HCT116 (cell line): ENCODE measurements at regions not wholly inside any gene's neighbourhood (a gene's known extent, or its start where the extent isn't known, plus 50 kb on each side); places are given as distances from the start of the nearest gene placed in this dataset.

Experiments used
- ATAC-seq: fragments of 200-7000 bp; cut with Tn5 transposase; 2 replicates; pipeline ENCODE4 v1.9.1; 2020; ENCODE audit warnings: mild to moderate bottlenecking, moderate library complexity
- BruUV-seq: library from RNA; stranded (reverse); fragments of 400-500 nt; replicated peaks from 2 replicates; lab custom pipeline; 2021; lab: Mats Ljungman, UMichigan
- CTCF ChIA-PET: fragments of 300-600 bp; sonication (Branson Sonifier 250); formaldehyde crosslinking; loops from one replicate; lab custom pipeline; 2021; ENCODE audit warnings: antibody characterized with exemption; lab: Charles Lee
- POLR2A ChIA-PET: fragments of 300-600, 350-600 bp; sonication (Branson Sonifier 250); formaldehyde crosslinking; loops from one replicate; lab custom pipeline; 2021; ENCODE audit warnings: antibody characterized with exemption; lab: Charles Lee
- RAD21 ChIA-PET, 2 experiments: fragments of 300-600 bp; sonication (Branson Sonifier 250); formaldehyde crosslinking; loops; one replicate each; lab custom pipeline; 2023; ENCODE audit warnings: low total read pairs in 2 of 2; ENCODE audit not compliant: uncharacterized antibody in 2 of 2, unreplicated experiment in 2 of 2, low non-redundant PET in 1 of 2; lab: Charles Lee
- DNase-seq: peaks from one replicate; pipeline ENCODE4 v3.0.0-alpha.2; 2010; ENCODE audit warnings: low read depth, low spot score
- H2AFZ ChIP-seq: fragments of 200-600 bp; shearing (Covaris generic), sonication (generic); 2 replicates; pipeline ENCODE4 v1.6.1; 2017; ENCODE audit warnings: low read depth, mixed run types, mixed read lengths, antibody characterized with exemption, low read length; ENCODE audit not compliant: poor library complexity, severe bottlenecking
- H3K27ac ChIP-seq: 2 replicates; pipeline ENCODE4 v1.5.1; 2012; ENCODE audit warnings: low read depth, low read length
- H3K27me3 ChIP-seq: fragments of 200-600 bp; sonication (generic); 2 replicates; pipeline ENCODE4 v1.6.1; 2016; ENCODE audit warnings: mixed run types, low read length, mixed read lengths; ENCODE audit not compliant: insufficient read depth
- H3K36me3 ChIP-seq, 2 experiments: fragments of 200-500 bp in 1 of 2; fragments of 200-600 bp in 1 of 2; sonication (Bioruptor generic) in 1 of 2; sonication (generic) in 1 of 2; 2 replicates each; pipeline versions ENCODE4 v1.5.1 to v1.6.1; 2014 to 2016; ENCODE audit warnings: low read length in 2 of 2, inconsistent platforms in 1 of 2, mixed read lengths in 1 of 2, mixed run types in 1 of 2; ENCODE audit not compliant: insufficient read depth in 2 of 2, control insufficient read depth in 1 of 2
- H3K4me1 ChIP-seq, 2 experiments: fragments of 200-600 bp in 1 of 2; sonication (generic) in 1 of 2; 2 replicates each; pipeline versions ENCODE4 v1.5.1 to v1.6.1; 2012 to 2017; ENCODE audit warnings: low read length in 2 of 2, inconsistent platforms in 1 of 2, mild to moderate bottlenecking in 1 of 2, mixed read lengths in 1 of 2, mixed run types in 1 of 2, moderate library complexity in 1 of 2; ENCODE audit not compliant: insufficient read depth in 2 of 2, control insufficient read depth in 1 of 2
- H3K4me2 ChIP-seq: fragments of 200-600 bp; sonication (generic); 2 replicates; pipeline ENCODE4 v1.6.1; 2017; ENCODE audit warnings: mixed run types, low read length, mixed read lengths
- H3K4me3 ChIP-seq, 2 experiments: fragments of 200-600 bp in 1 of 2; sonication (generic) in 1 of 2; replicated peaks in 1 of 2; 2 replicates each; pipeline ENCODE4 v1.5.1; 2011 to 2016; ENCODE audit warnings: low read length in 2 of 2, control low read depth in 1 of 2, low read depth in 1 of 2, mild to moderate bottlenecking in 1 of 2, mixed read lengths in 1 of 2, mixed run types in 1 of 2
- H3K79me2 ChIP-seq: fragments of 200-600 bp; sonication (generic); 2 replicates; pipeline ENCODE4 v1.6.1; 2017; ENCODE audit warnings: mild to moderate bottlenecking, mixed run types, low read length, moderate library complexity, mixed read lengths; ENCODE audit not compliant: insufficient read depth
- H3K9ac ChIP-seq: fragments of 200-600 bp; sonication (generic); 2 replicates; pipeline ENCODE4 v1.6.1; 2016; ENCODE audit warnings: low read length, mixed read lengths
- H3K9me2 ChIP-seq: fragments of 200-600 bp; sonication (generic), shearing (Covaris generic); 2 replicates; pipeline ENCODE4 v1.6.1; 2017; ENCODE audit warnings: mixed run types, mild to moderate bottlenecking, moderate library complexity; ENCODE audit not compliant: insufficient read depth
- H3K9me3 ChIP-seq, 2 experiments: fragments of 200-500 bp in 1 of 2; fragments of 200-600 bp in 1 of 2; sonication (Bioruptor generic) in 1 of 2; sonication (generic) in 1 of 2; 2 replicates each; pipeline ENCODE4 v1.6.1; 2014 to 2017; ENCODE audit warnings: low read length in 2 of 2, mixed read lengths in 2 of 2, inconsistent platforms in 1 of 2, low read depth in 1 of 2, mild to moderate bottlenecking in 1 of 2, mixed run types in 1 of 2, moderate library complexity in 1 of 2; ENCODE audit not compliant: control insufficient read depth in 1 of 2, insufficient read depth in 1 of 2
- H4K20me1 ChIP-seq: fragments of 200-600 bp; sonication (generic), shearing (Covaris generic); 2 replicates; pipeline ENCODE4 v1.6.1; 2017; ENCODE audit warnings: mixed run types, mild to moderate bottlenecking, moderate library complexity; ENCODE audit not compliant: insufficient read depth
- ATF3 ChIP-seq: IDR thresholded peaks from 2 replicates; pipeline ENCODE4 v1.6.1; 2012
- CBX3 ChIP-seq: IDR thresholded peaks from 2 replicates; pipeline ENCODE4 v1.6.1; 2012; ENCODE audit warnings: low read depth
- CEBPB ChIP-seq: IDR thresholded peaks from 2 replicates; pipeline ENCODE4 v1.6.1; 2012; ENCODE audit warnings: low read depth
- EGR1 ChIP-seq: IDR thresholded peaks from 2 replicates; pipeline ENCODE4 v1.6.1; 2012; ENCODE audit warnings: low read depth
- ELF1 ChIP-seq: IDR thresholded peaks from 2 replicates; pipeline ENCODE4 v1.6.1; 2012; ENCODE audit warnings: low read depth, borderline replicate concordance
- EZH2 ChIP-seq: fragments of 200-600 bp; sonication (generic); IDR thresholded peaks from 2 replicates; pipeline ENCODE4 v1.6.1; 2017; ENCODE audit warnings: antibody characterized with exemption, mixed run types
- EZH2phosphoT487 ChIP-seq: fragments of 200-600 bp; IDR thresholded peaks from 2 replicates; pipeline ENCODE4 v1.6.1; 2018; ENCODE audit warnings: antibody characterized with exemption, borderline replicate concordance
- FOSL1 ChIP-seq: IDR thresholded peaks from 2 replicates; pipeline ENCODE4 v1.6.1; 2012; ENCODE audit warnings: low read depth
- JUND ChIP-seq: IDR thresholded peaks from 2 replicates; pipeline ENCODE4 v1.6.1; 2012
- POLR2A ChIP-seq: IDR thresholded peaks from 2 replicates; pipeline ENCODE4 v1.7.0; 2011; ENCODE audit warnings: borderline replicate concordance; ENCODE audit not compliant: insufficient read depth, insufficient read length; ENCODE audit errors: extremely low read depth
- POLR2AphosphoS5 ChIP-seq: IDR thresholded peaks from 2 replicates; pipeline ENCODE4 v1.6.1; 2011; ENCODE audit warnings: mild to moderate bottlenecking, low read depth, low read length, moderate library complexity
- RAD21 ChIP-seq: IDR thresholded peaks from 2 replicates; pipeline ENCODE4 v1.6.1; 2012; ENCODE audit warnings: low read depth, mild to moderate bottlenecking
- SIN3A ChIP-seq: IDR thresholded peaks from 2 replicates; pipeline ENCODE4 v1.6.1; 2012; ENCODE audit warnings: low read depth
- SRF ChIP-seq: IDR thresholded peaks from 2 replicates; pipeline ENCODE4 v1.6.1; 2012; ENCODE audit warnings: low read depth
- TCF7L2 ChIP-seq: IDR thresholded peaks from 2 replicates; pipeline ENCODE4 v1.7.0; 2011; ENCODE audit warnings: borderline replicate concordance, inconsistent platforms; ENCODE audit not compliant: insufficient read depth, insufficient read length; ENCODE audit errors: extremely low read depth
- YY1 ChIP-seq: IDR thresholded peaks from 2 replicates; pipeline ENCODE4 v1.6.1; 2011; ENCODE audit warnings: low read length, low read depth, moderate library complexity, mild to moderate bottlenecking; ENCODE audit not compliant: insufficient replicate concordance; ENCODE audit errors: extremely low read depth
- ZFX ChIP-seq: fragments of 450-650 bp; IDR thresholded peaks from 2 replicates; pipeline ENCODE4 v1.6.1; 2017
- ZNF274 ChIP-seq: fragments of 200-500 bp; sonication (Bioruptor generic); IDR thresholded peaks from 2 replicates; pipeline ENCODE4 v1.6.1; 2014; ENCODE audit warnings: mild to moderate bottlenecking, low read depth, low read length, inconsistent platforms
- intact Hi-C: fragments of 100-400 bp; cut with micrococcal nuclease; formaldehyde crosslinking; loops from 2 replicates; pipeline ENCODE4 v1.10.0; 2022
- TF ChIP-seq, protein P1 (sequence below), 3 experiments: fragments of 200-600 bp in 1 of 3; sonication (generic) in 1 of 3; IDR thresholded peaks in 2 of 3; conservative IDR thresholded peaks in 1 of 3; 2 replicates each; pipeline ENCODE4 v1.5.1; 2012 to 2017; ENCODE audit warnings: low read depth in 2 of 3, low read length in 2 of 3, antibody characterized with exemption in 1 of 3, borderline replicate concordance in 1 of 3, control low read depth in 1 of 3, mild to moderate bottlenecking in 1 of 3, mixed read lengths in 1 of 3, mixed run types in 1 of 3, moderate library complexity in 1 of 3; ENCODE audit not compliant: insufficient read depth in 1 of 3

DNA sequence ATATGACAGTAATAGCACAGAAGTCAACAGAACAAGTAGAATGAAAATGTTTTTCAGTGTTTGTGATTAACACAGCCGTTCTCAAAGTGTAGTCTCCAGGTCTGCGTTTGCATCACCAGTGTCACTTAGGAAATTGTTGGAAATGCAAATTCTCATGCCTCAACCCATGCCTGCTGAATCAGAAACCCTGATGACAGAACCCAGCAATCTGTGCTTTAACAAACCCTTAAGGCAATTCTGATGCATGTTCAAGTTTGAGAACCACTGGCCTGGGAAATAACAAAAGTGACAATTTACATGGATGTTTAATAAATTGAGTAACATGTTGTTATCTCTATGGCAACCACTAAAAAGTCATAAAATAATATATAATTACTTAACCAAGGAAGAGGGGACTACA lies 103.1 kb upstream of the ATP11B start:
- no peak for TF ChIP-seq JUND
- TF ChIP-seq CEBPB, result no peak
- TF ChIP-seq CBX3, result no peak
- no peak for TF ChIP-seq ATF3
- TF ChIP-seq, protein P1, sequence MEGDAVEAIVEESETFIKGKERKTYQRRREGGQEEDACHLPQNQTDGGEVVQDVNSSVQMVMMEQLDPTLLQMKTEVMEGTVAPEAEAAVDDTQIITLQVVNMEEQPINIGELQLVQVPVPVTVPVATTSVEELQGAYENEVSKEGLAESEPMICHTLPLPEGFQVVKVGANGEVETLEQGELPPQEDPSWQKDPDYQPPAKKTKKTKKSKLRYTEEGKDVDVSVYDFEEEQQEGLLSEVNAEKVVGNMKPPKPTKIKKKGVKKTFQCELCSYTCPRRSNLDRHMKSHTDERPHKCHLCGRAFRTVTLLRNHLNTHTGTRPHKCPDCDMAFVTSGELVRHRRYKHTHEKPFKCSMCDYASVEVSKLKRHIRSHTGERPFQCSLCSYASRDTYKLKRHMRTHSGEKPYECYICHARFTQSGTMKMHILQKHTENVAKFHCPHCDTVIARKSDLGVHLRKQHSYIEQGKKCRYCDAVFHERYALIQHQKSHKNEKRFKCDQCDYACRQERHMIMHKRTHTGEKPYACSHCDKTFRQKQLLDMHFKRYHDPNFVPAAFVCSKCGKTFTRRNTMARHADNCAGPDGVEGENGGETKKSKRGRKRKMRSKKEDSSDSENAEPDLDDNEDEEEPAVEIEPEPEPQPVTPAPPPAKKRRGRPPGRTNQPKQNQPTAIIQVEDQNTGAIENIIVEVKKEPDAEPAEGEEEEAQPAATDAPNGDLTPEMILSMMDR (IDR thresholded peaks at IDR 0.05 in 2 of 3, conservative IDR thresholded peaks at IDR 0.05 in 1 of 3; ENCODE audit: borderline replicate concordance in 1 of 3, insufficient read depth in 1 of 3, low read depth in 2 of 3, low read length in 2 of 3), result no peak
- no peak for TF ChIP-seq POLR2AphosphoS5
- no peak for TF ChIP-seq EZH2
- TF ChIP-seq SRF, result no peak
- no peak for TF ChIP-seq TCF7L2
- TF ChIP-seq ZFX, result no peak
- no peak for TF ChIP-seq ZNF274
- TF ChIP-seq FOSL1, result no peak
- no peak for TF ChIP-seq YY1
- no peak for TF ChIP-seq SIN3A
- TF ChIP-seq RAD21, result no peak
- TF ChIP-seq EGR1, result no peak
- no peak for TF ChIP-seq EZH2phosphoT487
- no peak for TF ChIP-seq POLR2A
- TF ChIP-seq ELF1, result no peak
- POLR2A ChIA-PET, result no interaction called here
- no peaks in the 10 kb centered on the region for H3K36me3 ChIP-seq
- RAD21 ChIA-PET, result no interaction called here
- DNase-seq (no peak), ATAC-seq (no peak)
- H3K79me2 ChIP-seq, result no peaks in the 10 kb centered on the region
- H3K4me1 ChIP-seq, result no peaks in the 10 kb centered on the region
- H3K9me2 ChIP-seq, result no peaks in the 10 kb centered on the region
- H2AFZ ChIP-seq, result no peak overlapping the region
- BruUV-seq, result no TSS peak
- H4K20me1 ChIP-seq, result no peaks in the 10 kb centered on the region
- no peak overlapping the region for H3K4me2 ChIP-seq
- H3K9ac ChIP-seq, result no peak overlapping the region
- H3K27ac ChIP-seq, result no peak overlapping the region
- no peak overlapping the region for H3K4me3 ChIP-seq
- CTCF ChIA-PET, result no interaction called here
- intact Hi-C loops, result no loop called here
- no peaks in the 10 kb centered on the region for H3K27me3 ChIP-seq
- H3K9me3 ChIP-seq, result no peaks in the 10 kb centered on the region
